ENCODE measurements at regions not wholly inside any gene's neighbourhood (a gene's known extent, or its start where the extent isn't known, plus 50 kb on each side); places are given as distances from the start of the nearest gene placed in this dataset.

DNA sequence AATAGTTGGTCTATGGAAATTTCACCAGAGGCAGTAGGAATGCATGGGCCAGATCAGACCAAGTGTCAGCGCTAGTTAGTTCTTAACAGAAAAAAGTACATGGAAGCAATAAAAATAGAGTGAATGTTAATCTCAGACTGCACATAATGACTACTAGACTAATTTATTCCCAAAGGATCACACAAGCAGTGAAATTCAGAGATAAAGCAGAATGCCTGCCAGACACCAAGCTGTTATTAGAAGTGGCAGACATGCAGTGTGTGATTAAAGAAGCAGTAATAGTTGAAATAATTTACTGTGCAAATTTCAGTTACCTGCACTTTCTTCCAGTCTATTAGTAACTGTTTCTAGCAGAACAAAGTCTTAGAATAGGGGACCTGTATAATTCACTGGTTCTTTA is 1024.2 kb downstream of the CDH9 start:
- ChIA-PET CTCF (no interaction called here), POLR2A (no interaction called here)
- no peaks in the 10 kb centered on the region for H3K36me3 ChIP-seq (ENCODE audit: control insufficient read depth, insufficient read depth, low read length)
- no peak overlapping the region for H3K4me3 ChIP-seq (ENCODE audit: low read depth in 2 of 2, low read length in 2 of 2)
- H3K9me3 ChIP-seq (ENCODE audit: control insufficient read depth, insufficient read depth, low read depth, low read length), result no peaks in the 10 kb centered on the region
- ATAC-seq, result no peak
- H3K27ac ChIP-seq (ENCODE audit: low read length), result no peak overlapping the region
- intact Hi-C loops (cut with micrococcal nuclease; ENCODE audit: unreplicated experiment) (no loop called here), in situ Hi-C loops (cut with HindIII; ENCODE audit: low pct_unique_long_range_greater_than_20kb, low sequenced_read_pairs) (no loop called here)
- H3K4me1 ChIP-seq (ENCODE audit: control insufficient read depth, insufficient read depth, low read length), result no peaks in the 10 kb centered on the region
- no peak for TF ChIP-seq CTCF (IDR thresholded peaks at IDR 0.05)
- TF ChIP-seq SIN3A (IDR thresholded peaks at IDR 0.05; ENCODE audit: borderline replicate concordance, insufficient read depth, low read depth, low read length), result no peak
- no peak for TF ChIP-seq TCF7L2 (IDR thresholded peaks at IDR 0.05; ENCODE audit: low read depth, low read length)
- TF ChIP-seq, protein P1, sequence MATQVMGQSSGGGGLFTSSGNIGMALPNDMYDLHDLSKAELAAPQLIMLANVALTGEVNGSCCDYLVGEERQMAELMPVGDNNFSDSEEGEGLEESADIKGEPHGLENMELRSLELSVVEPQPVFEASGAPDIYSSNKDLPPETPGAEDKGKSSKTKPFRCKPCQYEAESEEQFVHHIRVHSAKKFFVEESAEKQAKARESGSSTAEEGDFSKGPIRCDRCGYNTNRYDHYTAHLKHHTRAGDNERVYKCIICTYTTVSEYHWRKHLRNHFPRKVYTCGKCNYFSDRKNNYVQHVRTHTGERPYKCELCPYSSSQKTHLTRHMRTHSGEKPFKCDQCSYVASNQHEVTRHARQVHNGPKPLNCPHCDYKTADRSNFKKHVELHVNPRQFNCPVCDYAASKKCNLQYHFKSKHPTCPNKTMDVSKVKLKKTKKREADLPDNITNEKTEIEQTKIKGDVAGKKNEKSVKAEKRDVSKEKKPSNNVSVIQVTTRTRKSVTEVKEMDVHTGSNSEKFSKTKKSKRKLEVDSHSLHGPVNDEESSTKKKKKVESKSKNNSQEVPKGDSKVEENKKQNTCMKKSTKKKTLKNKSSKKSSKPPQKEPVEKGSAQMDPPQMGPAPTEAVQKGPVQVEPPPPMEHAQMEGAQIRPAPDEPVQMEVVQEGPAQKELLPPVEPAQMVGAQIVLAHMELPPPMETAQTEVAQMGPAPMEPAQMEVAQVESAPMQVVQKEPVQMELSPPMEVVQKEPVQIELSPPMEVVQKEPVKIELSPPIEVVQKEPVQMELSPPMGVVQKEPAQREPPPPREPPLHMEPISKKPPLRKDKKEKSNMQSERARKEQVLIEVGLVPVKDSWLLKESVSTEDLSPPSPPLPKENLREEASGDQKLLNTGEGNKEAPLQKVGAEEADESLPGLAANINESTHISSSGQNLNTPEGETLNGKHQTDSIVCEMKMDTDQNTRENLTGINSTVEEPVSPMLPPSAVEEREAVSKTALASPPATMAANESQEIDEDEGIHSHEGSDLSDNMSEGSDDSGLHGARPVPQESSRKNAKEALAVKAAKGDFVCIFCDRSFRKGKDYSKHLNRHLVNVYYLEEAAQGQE (IDR thresholded peaks at IDR 0.05; ENCODE audit: insufficient read depth in 1 of 2, low read depth in 2 of 2, low read length in 1 of 2), result no peak
- no peak for TF ChIP-seq POLR2AphosphoS5 (IDR thresholded peaks at IDR 0.05; ENCODE audit: low read depth, low read length)
- no peaks in the 10 kb centered on the region for H3K27me3 ChIP-seq (ENCODE audit: control insufficient read depth, insufficient read depth, low read length)
- BruUV-seq (replicated peaks), result no TSS peak
- no peak for DNase-seq (ENCODE audit: low read depth, low spot score)

- ChIA-PET CTCF (no interaction called here), POLR2A (no interaction called here)
- TF ChIP-seq CTCF (IDR thresholded peaks at IDR 0.05) (no peak), POLR2AphosphoS5 (IDR thresholded peaks at IDR 0.05; ENCODE audit: low read depth, low read length) (no peak), TCF7L2 (IDR thresholded peaks at IDR 0.05; ENCODE audit: low read depth, low read length) (no peak), SIN3A (IDR thresholded peaks at IDR 0.05; ENCODE audit: borderline replicate concordance, insufficient read depth, low read depth, low read length) (no peak)
- TF ChIP-seq, protein P1 (IDR thresholded peaks at IDR 0.05; ENCODE audit: insufficient read depth in 1 of 2, low read depth in 2 of 2, low read length in 1 of 2), result no peak
- H3K9me3 ChIP-seq (ENCODE audit: control insufficient read depth, insufficient read depth, low read depth, low read length), result no peaks in the 10 kb centered on the region
- intact Hi-C loops (cut with micrococcal nuclease; ENCODE audit: unreplicated experiment) (no loop called here), in situ Hi-C loops (cut with HindIII; ENCODE audit: low pct_unique_long_range_greater_than_20kb, low sequenced_read_pairs) (no loop called here)
- H3K27me3 ChIP-seq (ENCODE audit: control insufficient read depth, insufficient read depth, low read length), result no peaks in the 10 kb centered on the region
- ATAC-seq (no peak), DNase-seq (ENCODE audit: low read depth, low spot score) (no peak)
- H3K36me3 ChIP-seq (ENCODE audit: control insufficient read depth, insufficient read depth, low read length), result no peaks in the 10 kb centered on the region
- H3K4me3 ChIP-seq (ENCODE audit: low read depth in 2 of 2, low read length in 2 of 2), result no peak overlapping the region
- no peaks in the 10 kb centered on the region for H3K4me1 ChIP-seq (ENCODE audit: control insufficient read depth, insufficient read depth, low read length)
- no peak overlapping the region for H3K27ac ChIP-seq (ENCODE audit: low read length)
- no TSS peak for BruUV-seq (replicated peaks)
Measured at GRCh38 chr5:26012078-26012477, 1026.3 kb downstream of the CDH9 start.
